ENCODE measurements at regions not wholly inside any gene's neighbourhood (a gene's known extent, or its start where the extent isn't known, plus 50 kb on each side); places are given as distances from the start of the nearest gene placed in this dataset.

- Histone ChIP-seq H3K36me3 (ENCODE audit: control insufficient read depth in 2 of 2, insufficient read depth in 1 of 2, low read length in 2 of 2) (no peaks in the 10 kb centered on the region), H3K27ac (ENCODE audit: extremely low read depth, low read depth, low read length) (no peak overlapping the region), H3K9me3 (ENCODE audit: control insufficient read depth, insufficient read depth, low read depth, low read length) (no peaks in the 10 kb centered on the region), H3K4me1 (ENCODE audit: control insufficient read depth, insufficient read depth, low read length) (no peaks in the 10 kb centered on the region), H3K4me3 (ENCODE audit: low read depth, low read length) (no peak overlapping the region)
- POLR2A ChIA-PET, result no interaction called here
- CTCF ChIA-PET, result no interaction called here
- TF ChIP-seq GLIS2 (tag by site-specific recombination; IDR thresholded peaks at IDR 0.05) (no peak), ZNF23 (tag by site-specific recombination; IDR thresholded peaks at IDR 0.05; ENCODE audit: borderline replicate concordance) (no peak), SETDB1 (IDR thresholded peaks at IDR 0.05; ENCODE audit: insufficient read length, low read length) (no peak), ZNF266 (tag by site-specific recombination; IDR thresholded peaks at IDR 0.05; ENCODE audit: low read depth) (no peak), SALL2 (tag by site-specific recombination; IDR thresholded peaks at IDR 0.05; ENCODE audit: borderline replicate concordance) (no peak), ZNF155 (tag by site-specific recombination; IDR thresholded peaks at IDR 0.05) (no peak), ZBTB8A (tag by site-specific recombination; IDR thresholded peaks at IDR 0.05) (no peak), ZNF391 (tag by site-specific recombination; IDR thresholded peaks at IDR 0.05; ENCODE audit: borderline replicate concordance, low read depth) (no peak), ZNF274 (IDR thresholded peaks at IDR 0.05; ENCODE audit: low read length) (no peak), ZNF274 (tag by site-specific recombination; IDR thresholded peaks at IDR 0.05; ENCODE audit: borderline replicate concordance) (no peak), ZNF221 (tag by site-specific recombination; IDR thresholded peaks at IDR 0.05; ENCODE audit: borderline replicate concordance) (no peak), ZNF248 (tag by site-specific recombination; IDR thresholded peaks at IDR 0.05) (no peak), GLI4 (tag by site-specific recombination; IDR thresholded peaks at IDR 0.05) (no peak), ZNF426 (tag by site-specific recombination; IDR thresholded peaks at IDR 0.05) (no peak), ZFHX2 (tag by site-specific recombination; conservative IDR thresholded peaks at IDR 0.05) (no peak), ELK4 (IDR thresholded peaks at IDR 0.05; ENCODE audit: borderline replicate concordance, low read depth, low read length) (no peak)
- TF ChIP-seq, protein P1, sequence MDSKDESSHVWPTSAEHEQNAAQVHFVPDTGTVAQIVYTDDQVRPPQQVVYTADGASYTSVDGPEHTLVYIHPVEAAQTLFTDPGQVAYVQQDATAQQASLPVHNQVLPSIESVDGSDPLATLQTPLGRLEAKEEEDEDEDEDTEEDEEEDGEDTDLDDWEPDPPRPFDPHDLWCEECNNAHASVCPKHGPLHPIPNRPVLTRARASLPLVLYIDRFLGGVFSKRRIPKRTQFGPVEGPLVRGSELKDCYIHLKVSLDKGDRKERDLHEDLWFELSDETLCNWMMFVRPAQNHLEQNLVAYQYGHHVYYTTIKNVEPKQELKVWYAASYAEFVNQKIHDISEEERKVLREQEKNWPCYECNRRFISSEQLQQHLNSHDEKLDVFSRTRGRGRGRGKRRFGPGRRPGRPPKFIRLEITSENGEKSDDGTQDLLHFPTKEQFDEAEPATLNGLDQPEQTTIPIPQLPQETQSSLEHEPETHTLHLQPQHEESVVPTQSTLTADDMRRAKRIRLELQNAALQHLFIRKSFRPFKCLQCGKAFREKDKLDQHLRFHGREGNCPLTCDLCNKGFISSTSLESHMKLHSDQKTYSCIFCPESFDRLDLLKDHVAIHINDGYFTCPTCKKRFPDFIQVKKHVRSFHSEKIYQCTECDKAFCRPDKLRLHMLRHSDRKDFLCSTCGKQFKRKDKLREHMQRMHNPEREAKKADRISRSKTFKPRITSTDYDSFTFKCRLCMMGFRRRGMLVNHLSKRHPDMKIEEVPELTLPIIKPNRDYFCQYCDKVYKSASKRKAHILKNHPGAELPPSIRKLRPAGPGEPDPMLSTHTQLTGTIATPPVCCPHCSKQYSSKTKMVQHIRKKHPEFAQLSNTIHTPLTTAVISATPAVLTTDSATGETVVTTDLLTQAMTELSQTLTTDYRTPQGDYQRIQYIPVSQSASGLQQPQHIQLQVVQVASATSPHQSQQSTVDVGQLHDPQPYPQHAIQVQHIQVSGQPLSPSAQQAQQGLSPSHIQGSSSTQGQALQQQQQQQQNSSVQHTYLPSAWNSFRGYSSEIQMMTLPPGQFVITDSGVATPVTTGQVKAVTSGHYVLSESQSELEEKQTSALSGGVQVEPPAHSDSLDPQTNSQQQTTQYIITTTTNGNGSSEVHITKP (tag by site-specific recombination; IDR thresholded peaks at IDR 0.05), result no peak
- TF ChIP-seq, protein P2, sequence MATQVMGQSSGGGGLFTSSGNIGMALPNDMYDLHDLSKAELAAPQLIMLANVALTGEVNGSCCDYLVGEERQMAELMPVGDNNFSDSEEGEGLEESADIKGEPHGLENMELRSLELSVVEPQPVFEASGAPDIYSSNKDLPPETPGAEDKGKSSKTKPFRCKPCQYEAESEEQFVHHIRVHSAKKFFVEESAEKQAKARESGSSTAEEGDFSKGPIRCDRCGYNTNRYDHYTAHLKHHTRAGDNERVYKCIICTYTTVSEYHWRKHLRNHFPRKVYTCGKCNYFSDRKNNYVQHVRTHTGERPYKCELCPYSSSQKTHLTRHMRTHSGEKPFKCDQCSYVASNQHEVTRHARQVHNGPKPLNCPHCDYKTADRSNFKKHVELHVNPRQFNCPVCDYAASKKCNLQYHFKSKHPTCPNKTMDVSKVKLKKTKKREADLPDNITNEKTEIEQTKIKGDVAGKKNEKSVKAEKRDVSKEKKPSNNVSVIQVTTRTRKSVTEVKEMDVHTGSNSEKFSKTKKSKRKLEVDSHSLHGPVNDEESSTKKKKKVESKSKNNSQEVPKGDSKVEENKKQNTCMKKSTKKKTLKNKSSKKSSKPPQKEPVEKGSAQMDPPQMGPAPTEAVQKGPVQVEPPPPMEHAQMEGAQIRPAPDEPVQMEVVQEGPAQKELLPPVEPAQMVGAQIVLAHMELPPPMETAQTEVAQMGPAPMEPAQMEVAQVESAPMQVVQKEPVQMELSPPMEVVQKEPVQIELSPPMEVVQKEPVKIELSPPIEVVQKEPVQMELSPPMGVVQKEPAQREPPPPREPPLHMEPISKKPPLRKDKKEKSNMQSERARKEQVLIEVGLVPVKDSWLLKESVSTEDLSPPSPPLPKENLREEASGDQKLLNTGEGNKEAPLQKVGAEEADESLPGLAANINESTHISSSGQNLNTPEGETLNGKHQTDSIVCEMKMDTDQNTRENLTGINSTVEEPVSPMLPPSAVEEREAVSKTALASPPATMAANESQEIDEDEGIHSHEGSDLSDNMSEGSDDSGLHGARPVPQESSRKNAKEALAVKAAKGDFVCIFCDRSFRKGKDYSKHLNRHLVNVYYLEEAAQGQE (tag by site-specific recombination; IDR thresholded peaks at IDR 0.05), result no peak
- TF ChIP-seq, protein P3, sequence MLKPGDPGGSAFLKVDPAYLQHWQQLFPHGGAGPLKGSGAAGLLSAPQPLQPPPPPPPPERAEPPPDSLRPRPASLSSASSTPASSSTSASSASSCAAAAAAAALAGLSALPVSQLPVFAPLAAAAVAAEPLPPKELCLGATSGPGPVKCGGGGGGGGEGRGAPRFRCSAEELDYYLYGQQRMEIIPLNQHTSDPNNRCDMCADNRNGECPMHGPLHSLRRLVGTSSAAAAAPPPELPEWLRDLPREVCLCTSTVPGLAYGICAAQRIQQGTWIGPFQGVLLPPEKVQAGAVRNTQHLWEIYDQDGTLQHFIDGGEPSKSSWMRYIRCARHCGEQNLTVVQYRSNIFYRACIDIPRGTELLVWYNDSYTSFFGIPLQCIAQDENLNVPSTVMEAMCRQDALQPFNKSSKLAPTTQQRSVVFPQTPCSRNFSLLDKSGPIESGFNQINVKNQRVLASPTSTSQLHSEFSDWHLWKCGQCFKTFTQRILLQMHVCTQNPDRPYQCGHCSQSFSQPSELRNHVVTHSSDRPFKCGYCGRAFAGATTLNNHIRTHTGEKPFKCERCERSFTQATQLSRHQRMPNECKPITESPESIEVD (tag by site-specific recombination; IDR thresholded peaks at IDR 0.05), result no peak
- TF ChIP-seq, protein P4, sequence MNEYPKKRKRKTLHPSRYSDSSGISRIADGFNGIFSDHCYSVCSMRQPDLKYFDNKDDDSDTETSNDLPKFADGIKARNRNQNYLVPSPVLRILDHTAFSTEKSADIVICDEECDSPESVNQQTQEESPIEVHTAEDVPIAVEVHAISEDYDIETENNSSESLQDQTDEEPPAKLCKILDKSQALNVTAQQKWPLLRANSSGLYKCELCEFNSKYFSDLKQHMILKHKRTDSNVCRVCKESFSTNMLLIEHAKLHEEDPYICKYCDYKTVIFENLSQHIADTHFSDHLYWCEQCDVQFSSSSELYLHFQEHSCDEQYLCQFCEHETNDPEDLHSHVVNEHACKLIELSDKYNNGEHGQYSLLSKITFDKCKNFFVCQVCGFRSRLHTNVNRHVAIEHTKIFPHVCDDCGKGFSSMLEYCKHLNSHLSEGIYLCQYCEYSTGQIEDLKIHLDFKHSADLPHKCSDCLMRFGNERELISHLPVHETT (tag by site-specific recombination; IDR thresholded peaks at IDR 0.05), result no peak
- TF ChIP-seq, protein P5, sequence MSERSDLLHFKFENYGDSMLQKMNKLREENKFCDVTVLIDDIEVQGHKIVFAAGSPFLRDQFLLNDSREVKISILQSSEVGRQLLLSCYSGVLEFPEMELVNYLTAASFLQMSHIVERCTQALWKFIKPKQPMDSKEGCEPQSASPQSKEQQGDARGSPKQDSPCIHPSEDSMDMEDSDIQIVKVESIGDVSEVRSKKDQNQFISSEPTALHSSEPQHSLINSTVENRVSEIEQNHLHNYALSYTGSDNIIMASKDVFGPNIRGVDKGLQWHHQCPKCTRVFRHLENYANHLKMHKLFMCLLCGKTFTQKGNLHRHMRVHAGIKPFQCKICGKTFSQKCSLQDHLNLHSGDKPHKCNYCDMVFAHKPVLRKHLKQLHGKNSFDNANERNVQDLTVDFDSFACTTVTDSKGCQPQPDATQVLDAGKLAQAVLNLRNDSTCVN (tag by site-specific recombination; optimal IDR thresholded peaks at IDR 0.05), result no peak
Measured at GRCh38 chr2:204425821-204426220, 119.5 kb upstream of the PARD3B start.

All from HEK293 (cell line).